GM18909 (cell line): ENCODE measurements at regions not wholly inside any gene's neighbourhood (a gene's known extent, or its start where the extent isn't known, plus 50 kb on each side); places are given as distances from the start of the nearest gene placed in this dataset.

Experiments used
- ATAC-seq: cut with Tn5 transposase; IDR thresholded peaks from one replicate; pipeline ENCODE4 v1.9.1; 2021; ENCODE audit warnings: mild to moderate bottlenecking; ENCODE audit not compliant: unreplicated experiment, poor library complexity

DNA sequence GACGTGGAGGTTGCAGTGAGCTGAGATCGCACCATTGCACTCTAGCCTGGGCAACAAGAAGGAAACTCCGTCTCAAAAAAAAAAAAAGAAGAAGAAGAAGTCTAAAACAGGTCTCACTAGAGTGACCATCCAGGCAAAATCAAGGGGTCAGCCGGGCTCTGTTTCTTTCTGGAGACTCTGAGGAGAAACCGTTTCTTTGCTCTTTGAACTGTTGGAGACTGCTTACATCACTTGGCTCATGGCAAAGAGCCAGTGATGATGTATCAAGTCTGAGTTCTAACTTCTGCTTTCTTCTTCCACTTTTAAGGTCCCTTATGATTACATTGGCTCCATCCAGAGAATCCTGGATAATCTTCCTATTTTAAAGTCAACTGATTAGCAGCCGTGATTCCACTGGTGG lies 306.8 kb downstream of the WDR11 start:
- no peak for ATAC-seq

DNA sequence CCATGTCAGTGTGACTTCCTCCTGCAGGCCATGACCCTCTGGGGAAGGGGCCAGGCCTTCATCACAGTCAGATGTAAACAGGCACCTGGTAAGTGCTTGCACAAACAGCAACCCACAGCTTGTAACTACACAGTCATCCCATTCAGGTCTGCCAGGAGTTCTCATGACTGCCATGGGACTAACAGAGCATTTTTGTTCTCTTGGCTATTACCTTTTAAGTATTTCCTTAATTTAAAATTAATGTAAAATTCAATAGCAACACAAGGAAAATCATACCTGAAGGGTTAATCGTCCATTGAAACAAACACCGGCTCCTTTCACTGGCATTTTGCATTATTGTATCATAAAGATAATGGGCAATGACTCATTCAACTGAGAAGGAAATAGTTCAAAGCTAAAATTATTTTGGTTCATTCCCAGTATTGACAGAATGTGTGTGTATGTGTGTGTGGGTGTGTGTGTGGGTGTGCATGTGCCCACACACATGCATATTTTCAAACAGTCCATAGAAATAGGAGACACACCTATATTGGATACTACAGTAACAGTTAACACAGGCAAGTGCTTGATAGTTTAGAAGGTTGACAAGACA lies 307.9 kb downstream of the WDR11 start:
- no peak for ATAC-seq

GRCh38 chr10:121159670-121160069 lies 308.5 kb downstream of the WDR11 start:
- peak; percentile 61 for ATAC-seq

DNA sequence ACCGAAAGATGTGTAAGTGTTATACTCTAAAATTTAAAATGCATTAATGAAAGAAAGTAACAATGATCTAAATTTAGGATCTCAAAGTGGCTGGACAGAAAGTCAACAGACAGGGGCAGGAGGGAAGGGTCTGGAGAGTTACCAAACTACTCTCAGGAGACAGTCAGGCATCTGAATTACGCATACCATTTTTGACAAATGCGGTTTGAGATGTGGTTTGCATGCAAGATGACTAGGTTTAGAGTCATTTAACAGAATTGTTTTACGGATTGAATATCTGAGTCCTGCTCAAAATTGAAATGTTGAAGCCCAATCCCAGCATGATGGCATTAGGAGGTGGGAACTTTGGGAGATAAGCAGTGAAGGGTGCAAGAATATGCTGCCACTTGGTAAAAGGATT lies 314.1 kb downstream of the WDR11 start:
- no peak for ATAC-seq

GRCh38 chr10:121167534-121168243 lies 316.5 kb downstream of the WDR11 start:
- no peak for ATAC-seq

GRCh38 chr10:121168545-121169216 lies 317.5 kb downstream of the WDR11 start:
- ATAC-seq = no peak

DNA sequence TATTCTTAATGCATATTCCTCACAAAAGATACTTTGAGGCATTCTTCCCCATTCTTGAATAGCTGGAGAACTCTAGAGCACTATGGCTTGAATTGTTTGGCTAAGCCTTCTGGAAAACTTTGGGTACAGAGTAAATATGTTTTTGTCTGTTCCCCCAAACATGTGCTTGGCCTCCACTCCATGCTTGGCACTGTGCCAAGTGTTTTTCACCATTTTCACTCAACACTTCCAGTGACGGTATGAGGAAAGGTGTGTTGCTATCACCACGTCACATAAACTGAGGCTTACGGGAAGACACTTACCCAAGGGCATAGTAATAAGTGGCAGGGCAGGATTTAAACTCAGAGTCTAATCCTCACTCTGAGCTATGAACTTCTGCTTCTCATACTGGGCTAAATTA lies 318.2 kb downstream of the WDR11 start:
- ATAC-seq = no peak

DNA sequence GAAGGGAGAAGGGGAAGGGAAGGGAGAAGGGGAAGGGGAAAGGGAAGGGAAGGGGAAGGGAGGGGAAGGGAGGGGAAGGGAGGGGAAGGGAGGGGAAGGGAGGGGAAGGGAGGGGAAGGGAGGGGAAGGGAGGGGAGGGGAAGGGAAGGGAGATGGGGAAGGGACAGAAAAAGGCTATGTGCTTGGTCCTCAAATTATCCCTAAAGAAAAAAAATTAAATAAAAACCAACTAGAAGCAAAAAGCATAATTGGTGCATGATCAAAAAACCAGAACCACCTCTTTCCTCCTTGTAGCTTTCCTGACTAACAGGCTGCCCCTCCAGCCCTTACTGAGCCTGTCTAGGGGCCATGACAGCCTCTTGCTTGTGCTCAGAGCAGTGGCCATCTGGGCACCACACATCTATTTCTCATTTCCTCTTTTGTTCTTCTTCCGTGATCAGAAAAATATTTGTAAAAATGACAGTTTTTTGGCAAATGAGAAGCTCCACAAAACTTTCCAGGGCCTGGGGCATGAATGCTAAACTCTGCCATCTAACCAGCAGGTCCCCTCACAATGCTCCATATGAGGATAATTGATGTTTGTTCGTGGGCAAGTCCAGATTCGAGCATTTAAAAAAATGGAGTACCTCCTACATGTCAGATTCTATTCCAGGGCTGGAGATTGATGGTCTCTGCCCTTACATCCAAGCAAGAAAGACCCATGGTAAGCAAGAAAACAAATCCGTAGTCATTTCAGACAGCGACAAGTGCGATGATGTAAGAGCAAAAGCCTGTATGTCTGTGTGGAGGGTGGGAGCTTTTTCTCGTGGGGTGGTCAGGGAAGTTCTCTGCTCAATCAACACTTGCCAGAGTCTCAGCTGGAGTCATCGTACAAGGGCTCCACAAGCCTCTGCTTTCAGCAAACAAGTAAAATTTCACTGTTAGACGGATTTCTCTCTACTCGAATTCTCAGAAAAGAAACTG lies 320.9 kb downstream of the WDR11 start:
- no peak for ATAC-seq

DNA sequence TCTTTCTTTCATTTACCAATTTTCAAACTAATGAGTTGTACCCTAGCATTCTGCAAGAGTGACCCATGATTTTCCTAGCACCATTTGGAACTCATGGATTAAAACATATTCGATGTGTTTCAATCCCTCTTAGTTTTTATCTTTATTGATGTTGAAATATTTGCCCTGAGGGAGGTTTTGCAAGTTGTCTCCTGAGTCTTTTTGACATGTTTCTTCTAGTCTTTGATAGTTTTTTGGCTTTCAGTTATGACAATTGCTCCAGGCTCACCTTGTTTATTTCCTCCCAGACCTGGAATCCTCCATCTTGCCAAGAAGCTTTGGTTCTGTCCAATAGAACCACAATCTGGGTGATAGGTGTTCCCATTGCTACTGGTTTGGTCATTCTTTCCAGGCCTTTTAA lies 327.8 kb downstream of the WDR11 start:
- ATAC-seq = no peak

- no peak for ATAC-seq
These were observed 331.1 kb downstream of the WDR11 start for GRCh38 chr10:121182219-121182618.

- ATAC-seq = no peak
These were observed 332.1 kb downstream of the WDR11 start for GRCh38 chr10:121183236-121183635.

DNA sequence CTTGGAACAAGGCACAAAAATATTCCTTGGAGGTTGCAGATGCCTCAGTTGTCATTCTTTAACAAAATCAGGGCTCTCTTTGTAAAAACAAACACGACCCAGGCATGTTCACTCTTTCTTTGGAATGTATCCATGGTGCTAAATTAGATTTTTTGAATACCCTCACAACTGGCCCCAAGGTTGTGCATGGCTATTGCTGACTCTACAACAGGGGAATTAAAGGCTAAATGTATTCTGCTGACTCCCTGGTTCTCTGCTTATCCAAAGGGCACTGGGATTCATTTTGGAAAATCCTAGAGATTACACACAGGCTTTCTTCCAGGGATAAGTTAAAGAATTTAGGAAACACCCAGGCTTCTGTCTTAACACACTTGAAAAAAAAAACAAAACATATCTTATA lies 332.5 kb downstream of the WDR11 start:
- ATAC-seq = no peak

DNA sequence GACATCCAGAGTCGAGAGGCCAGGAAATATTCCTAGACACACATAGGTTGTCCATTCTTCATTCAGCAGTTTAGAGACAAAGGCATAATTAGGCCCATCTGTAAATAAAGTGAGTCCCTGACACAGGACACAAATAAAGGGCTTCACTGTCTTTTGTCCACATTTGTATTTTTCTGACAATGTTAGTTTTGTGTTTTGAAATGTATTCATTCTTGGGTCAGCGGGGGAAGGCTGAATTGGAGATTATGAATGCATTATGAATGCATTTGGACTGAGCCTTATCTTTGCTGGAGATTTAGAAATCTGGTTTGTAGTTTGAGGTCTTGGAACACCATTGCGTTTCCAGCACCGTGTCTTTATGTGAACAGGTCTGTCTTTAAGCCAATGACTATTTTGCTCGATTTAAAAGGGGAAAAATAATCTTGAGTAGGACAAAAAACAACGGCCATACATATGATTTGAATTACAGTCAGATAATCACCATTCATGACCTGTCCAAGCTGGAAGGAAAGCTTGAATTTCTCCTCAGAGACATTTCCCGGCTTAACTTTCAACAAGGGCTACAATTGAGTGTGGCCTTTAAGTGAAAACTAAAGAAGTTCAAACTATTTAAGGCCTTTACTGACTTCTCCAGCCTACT lies 334.8 kb downstream of the WDR11 start:
- no peak for ATAC-seq

DNA sequence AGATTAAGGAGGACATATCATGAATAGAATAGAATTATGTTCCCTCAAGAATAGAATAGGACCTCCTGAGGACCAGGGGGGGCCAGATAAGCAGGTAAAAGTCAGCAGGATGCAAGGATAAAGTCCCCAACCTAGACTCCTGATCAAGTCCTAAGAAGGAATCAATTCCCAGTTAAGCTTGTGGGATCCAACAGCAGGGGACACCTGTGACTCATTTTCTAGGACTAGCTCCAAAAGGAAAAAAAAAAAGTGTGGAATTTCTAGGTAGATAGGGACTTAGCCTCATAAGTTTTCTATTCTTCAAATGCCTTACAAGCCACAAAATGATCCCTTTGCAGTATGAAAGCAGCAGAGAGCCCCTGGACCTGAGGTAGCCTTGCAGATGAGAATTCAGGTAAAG lies 336.2 kb downstream of the WDR11 start:
- ATAC-seq = no peak

DNA sequence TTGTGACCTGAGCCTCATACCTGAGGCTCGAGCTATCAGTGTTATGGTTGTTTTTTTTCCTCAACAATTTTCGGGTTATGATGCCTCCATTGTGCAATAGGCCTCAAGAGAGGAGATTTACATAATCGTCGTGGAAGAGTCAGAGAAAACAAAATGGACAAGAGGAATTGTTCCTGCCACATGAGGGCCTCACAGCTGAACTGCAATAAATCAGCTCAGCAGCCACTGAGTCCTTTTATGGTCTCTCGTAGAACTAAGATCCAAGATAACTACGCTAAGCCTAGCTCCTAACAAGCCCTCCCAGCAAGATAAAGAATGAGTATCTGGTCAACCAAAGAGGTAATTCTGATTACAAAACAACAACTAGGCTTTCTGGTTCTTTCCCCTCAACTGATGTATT lies 336.8 kb downstream of the WDR11 start:
- no peak for ATAC-seq

DNA sequence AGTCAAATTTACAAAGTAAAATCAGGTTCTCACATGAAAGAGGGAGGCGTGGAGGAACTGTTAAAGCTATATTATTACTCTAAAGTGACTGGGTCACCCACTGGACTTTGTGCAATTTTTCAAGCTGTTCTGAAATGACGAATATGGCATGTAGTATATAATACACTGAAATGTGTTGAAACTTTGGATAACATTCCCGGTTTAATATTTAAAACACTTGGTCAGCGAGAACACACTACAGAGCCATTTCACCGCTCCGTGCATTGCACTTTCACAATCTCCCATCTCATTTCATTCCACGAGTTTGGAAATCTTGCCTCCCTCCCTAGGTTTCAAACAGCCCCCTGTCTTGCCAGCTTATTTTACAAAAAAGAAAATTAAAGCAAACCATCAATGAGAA lies 337.9 kb downstream of the WDR11 start:
- ATAC-seq = no peak

GRCh38 chr10:121194696-121195523 lies 343.7 kb downstream of the WDR11 start:
- ATAC-seq = no peak

DNA sequence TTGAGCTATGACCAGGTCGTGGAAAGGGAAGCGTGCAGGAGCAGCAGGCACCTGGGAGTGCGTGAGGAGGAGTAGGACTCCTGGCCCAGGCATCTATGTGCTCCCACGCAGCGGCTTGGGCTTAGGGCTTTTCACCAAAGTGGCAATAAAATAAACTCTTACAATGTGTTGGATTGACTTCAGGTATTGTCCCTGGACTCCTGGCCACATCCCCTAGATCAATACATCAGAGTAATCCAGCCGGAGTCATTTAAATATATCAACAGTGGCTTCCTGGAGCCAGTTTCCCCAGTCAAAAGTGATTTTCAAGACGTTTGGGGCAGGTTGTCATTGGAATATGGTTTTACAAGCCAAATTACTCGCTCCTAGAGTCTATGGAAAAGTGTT lies 344.4 kb downstream of the WDR11 start:
- no peak for ATAC-seq

- no peak for ATAC-seq
These were observed 347.9 kb downstream of the WDR11 start for GRCh38 chr10:121199081-121199480.
